Right lobe of liver (tissue), 6 donors: ENCODE measurements at regions not wholly inside any gene's neighbourhood (a gene's known extent, or its start where the extent isn't known, plus 50 kb on each side); places are given as distances from the start of the nearest gene placed in this dataset.

Experiments used
- ATAC-seq, 4 donors: fragments of 200-7000 bp; cut with Tn5 transposase; one replicate each; pipeline ENCODE4 v1.9.1; 2020; ENCODE audit warnings: mild to moderate bottlenecking in 4 of 4, moderate library complexity in 4 of 4
- DNase-seq, 3 donors: peaks; one replicate each; pipeline ENCODE4 v3.0.0-alpha.2; 2020
- H3K27ac ChIP-seq, 3 donors: fragments of 200-600 bp; one replicate each; pipeline ENCODE4 v1.8.0; 2022
- H3K27me3 ChIP-seq, 2 donors: fragments of 200-600 bp; one replicate each; pipeline ENCODE4 v1.8.0; 2022
- H3K36me3 ChIP-seq, 4 donors: fragments of 200-600 bp; sonication (generic) in 1 of 4; one replicate each; pipeline versions ENCODE4 v1.5.1 to v1.8.0; 2017 to 2022; ENCODE audit warnings: control low read depth in 1 of 4
- H3K4me1 ChIP-seq, 4 donors: fragments of 200-600 bp; sonication (generic) in 1 of 4; one replicate each; pipeline versions ENCODE4 v1.5.1 to v1.8.0; 2017 to 2022; ENCODE audit warnings: control low read depth in 1 of 4
- H3K4me3 ChIP-seq, 3 donors: fragments of 200-600 bp; one replicate each; pipeline ENCODE4 v1.8.0; 2022
- H3K9me3 ChIP-seq, 4 donors: fragments of 200-600 bp; sonication (generic) in 1 of 4; one replicate each; pipeline versions ENCODE4 v1.5.1 to v1.8.0; 2017 to 2022; ENCODE audit warnings: control low read depth in 1 of 4
- POLR2A ChIP-seq: fragments of 450-650 bp; IDR thresholded peaks from one replicate; pipeline ENCODE4 v1.6.1; 2017; ENCODE audit warnings: antibody characterized with exemption, mild to moderate bottlenecking
- WGBS: methylation state at CpG from one replicate; pipeline ENCODE4 v1.1.6; 2018; ENCODE audit warnings: low coverage, low lambda C conversion rate; ENCODE audit not compliant: insufficient coverage; ENCODE audit errors: missing lambda C conversion rate; 5-methylcytosine and 5-hydroxymethylcytosine counted together
- intact Hi-C, 2 donors: fragments of 100-400 bp; cut with DNase I; formaldehyde crosslinking; loops; one replicate each; pipeline versions ENCODE4 v1.11.2 to v1.14.1; 2022
- TF ChIP-seq, protein P1 (sequence below), 4 donors: fragments of 200-600 bp in 3 of 4; fragments of 450-650 bp in 1 of 4; IDR thresholded peaks; one replicate each; pipeline versions ENCODE4 v1.5.1 to v1.8.0; 2016 to 2022; ENCODE audit warnings: antibody characterized with exemption in 4 of 4, mild to moderate bottlenecking in 2 of 4
- donor health status: DM: no; HTN: yes; CAD: no.
- donor health status: DM: no; HTN: no; CAD: no.
- donor health status: DM: no; HTN: no; CAD: no.
- donor health status: DM: no; HTN: yes; CAD: no.
- donor health status: DM: no; HTN: yes; CAD: no.

DNA sequence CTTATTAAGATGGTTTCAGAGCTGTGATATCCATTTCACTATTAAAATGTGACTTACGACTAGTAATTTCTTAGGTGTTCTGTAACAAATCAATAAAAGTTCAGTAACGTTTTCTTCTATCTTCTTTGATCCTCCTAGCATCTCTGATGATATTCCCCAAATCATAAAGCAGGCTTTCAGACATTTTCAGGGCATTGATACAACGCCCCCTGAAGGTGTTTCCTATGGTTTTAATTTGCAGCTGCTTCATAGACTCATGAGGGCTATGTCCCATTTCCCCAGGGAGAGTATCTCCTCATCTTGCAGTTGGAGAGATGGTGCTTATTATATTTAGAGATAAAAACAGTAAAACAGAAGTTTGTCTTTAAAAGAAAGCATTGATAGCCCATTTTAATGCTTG lies 246.8 kb upstream of the CNTN3 start:
- WGBS, result 34% methylated on average over 3 of the region's 3 CpGs
- Histone ChIP-seq H3K36me3 (no peaks in the 10 kb centered on the region), H3K27ac (no peak overlapping the region), H3K9me3 (no peaks in the 10 kb centered on the region), H3K27me3 (no peaks in the 10 kb centered on the region), H3K4me3 (no peak overlapping the region), H3K4me1 (no peaks in the 10 kb centered on the region)
- no peak for ATAC-seq
- DNase-seq, result no peak
- intact Hi-C loops, result no loop called here
- TF ChIP-seq, protein P1, sequence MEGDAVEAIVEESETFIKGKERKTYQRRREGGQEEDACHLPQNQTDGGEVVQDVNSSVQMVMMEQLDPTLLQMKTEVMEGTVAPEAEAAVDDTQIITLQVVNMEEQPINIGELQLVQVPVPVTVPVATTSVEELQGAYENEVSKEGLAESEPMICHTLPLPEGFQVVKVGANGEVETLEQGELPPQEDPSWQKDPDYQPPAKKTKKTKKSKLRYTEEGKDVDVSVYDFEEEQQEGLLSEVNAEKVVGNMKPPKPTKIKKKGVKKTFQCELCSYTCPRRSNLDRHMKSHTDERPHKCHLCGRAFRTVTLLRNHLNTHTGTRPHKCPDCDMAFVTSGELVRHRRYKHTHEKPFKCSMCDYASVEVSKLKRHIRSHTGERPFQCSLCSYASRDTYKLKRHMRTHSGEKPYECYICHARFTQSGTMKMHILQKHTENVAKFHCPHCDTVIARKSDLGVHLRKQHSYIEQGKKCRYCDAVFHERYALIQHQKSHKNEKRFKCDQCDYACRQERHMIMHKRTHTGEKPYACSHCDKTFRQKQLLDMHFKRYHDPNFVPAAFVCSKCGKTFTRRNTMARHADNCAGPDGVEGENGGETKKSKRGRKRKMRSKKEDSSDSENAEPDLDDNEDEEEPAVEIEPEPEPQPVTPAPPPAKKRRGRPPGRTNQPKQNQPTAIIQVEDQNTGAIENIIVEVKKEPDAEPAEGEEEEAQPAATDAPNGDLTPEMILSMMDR (IDR thresholded peaks at IDR 0.05), result no peak
- TF ChIP-seq POLR2A, result no peak

DNA sequence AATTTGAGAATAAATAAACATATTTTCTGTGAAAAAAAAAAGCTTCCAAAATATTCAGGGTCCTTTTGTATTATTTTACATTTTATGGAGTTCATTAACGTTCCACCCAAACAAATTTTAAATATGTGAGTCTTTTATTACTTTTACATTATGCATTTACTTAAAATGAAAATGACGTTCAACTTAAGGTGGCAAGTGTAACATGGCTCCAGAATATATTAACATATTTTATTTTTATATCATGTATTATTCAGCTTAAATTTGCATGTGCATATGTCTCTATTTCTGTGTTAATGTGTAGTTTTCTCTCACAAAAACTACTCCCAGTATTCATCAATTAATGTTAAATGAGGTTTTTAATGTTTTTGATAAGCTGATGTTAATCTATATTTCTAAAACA lies 243.6 kb upstream of the CNTN3 start:
- no peak for ATAC-seq
- Histone ChIP-seq H3K27me3 (no peaks in the 10 kb centered on the region), H3K4me3 (no peak overlapping the region), H3K27ac (no peak overlapping the region), H3K36me3 (no peaks in the 10 kb centered on the region), H3K4me1 (no peaks in the 10 kb centered on the region), H3K9me3 (no peaks in the 10 kb centered on the region)
- DNase-seq, result no peak
- TF ChIP-seq, protein P1 (IDR thresholded peaks at IDR 0.05), result no peak
- TF ChIP-seq POLR2A, result no peak
- intact Hi-C loops, result no loop called here
- WGBS, result 41% methylated on average over 2 of the region's 2 CpGs

DNA sequence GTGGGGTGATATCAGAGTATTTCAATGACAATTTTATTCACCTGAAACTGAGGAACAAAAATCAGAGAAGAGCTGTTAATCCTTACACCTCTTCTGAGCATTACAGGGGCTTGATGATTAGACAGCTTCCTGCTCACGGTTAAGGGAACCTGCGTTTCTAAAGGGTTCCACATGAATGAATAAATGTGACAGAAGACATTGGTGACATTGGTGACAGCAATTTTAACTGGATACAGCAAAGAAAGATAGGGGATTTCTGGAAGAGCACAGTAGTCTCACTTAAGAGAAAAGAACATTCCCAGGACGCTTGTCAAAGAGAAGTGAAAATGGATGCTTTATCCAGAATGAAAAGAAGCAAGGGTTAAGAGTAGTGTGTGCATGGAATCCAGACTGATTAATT lies 235.9 kb upstream of the CNTN3 start:
- intact Hi-C loops, result no loop called here
- WGBS, result 55% methylated on average over 3 of the region's 3 CpGs
- no peaks in the 10 kb centered on the region for H3K9me3 ChIP-seq
- H3K27ac ChIP-seq, result no peak overlapping the region
- H3K4me1 ChIP-seq, result no peaks in the 10 kb centered on the region
- DNase-seq (no peak), ATAC-seq (no peak)
- TF ChIP-seq, protein P1 (IDR thresholded peaks at IDR 0.05), result no peak
- TF ChIP-seq POLR2A, result no peak
- H3K36me3 ChIP-seq, result no peaks in the 10 kb centered on the region
- no peaks in the 10 kb centered on the region for H3K27me3 ChIP-seq
- H3K4me3 ChIP-seq, result no peak overlapping the region

DNA sequence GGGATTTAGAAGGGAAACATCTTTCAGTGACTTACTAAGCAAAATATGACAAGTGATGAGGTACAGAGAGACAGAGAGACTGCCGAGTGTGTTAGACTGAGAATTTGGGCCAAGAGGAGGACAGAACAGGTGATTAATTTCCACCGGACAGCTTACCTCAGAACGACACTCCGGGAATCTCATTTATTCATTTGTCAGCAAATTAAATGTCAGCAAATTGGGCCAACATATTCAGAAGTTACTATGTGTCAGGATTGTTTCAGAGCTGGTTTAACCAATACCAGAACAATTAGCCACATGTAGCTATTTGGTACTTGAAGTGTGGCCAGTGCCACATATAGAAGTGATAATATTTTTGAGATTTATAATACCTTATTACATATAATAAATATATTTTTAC lies 232.6 kb upstream of the CNTN3 start:
- Histone ChIP-seq H3K9me3 (no peaks in the 10 kb centered on the region), H3K27ac (no peak overlapping the region), H3K27me3 (no peaks in the 10 kb centered on the region), H3K4me1 (no peaks in the 10 kb centered on the region), H3K36me3 (no peaks in the 10 kb centered on the region), H3K4me3 (no peak overlapping the region)
- no peak for DNase-seq
- intact Hi-C loops, result no loop called here
- no peak for ATAC-seq
- WGBS, result 57% methylated on average over 4 of the region's 4 CpGs
- TF ChIP-seq, protein P1 (IDR thresholded peaks at IDR 0.05), result no peak
- no peak for TF ChIP-seq POLR2A

DNA sequence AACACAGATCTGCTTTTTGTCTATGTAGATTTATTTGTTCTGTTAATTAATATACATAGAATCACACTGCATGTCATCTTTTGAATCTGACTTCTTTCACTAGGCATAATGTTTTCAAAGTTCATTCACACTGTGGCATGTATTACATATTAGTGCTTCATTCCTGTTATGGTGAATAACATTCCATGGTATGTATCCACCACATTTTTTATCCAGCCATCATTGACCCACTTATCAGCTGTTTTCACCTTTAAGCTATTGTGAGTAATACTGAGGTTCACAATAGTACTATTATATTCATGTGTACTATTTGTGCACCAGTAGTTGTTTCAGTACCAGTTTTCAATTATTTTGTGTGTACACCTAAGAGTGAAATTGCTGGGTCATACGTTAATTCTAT lies 230.6 kb upstream of the CNTN3 start:
- Histone ChIP-seq H3K4me1 (no peaks in the 10 kb centered on the region), H3K36me3 (no peaks in the 10 kb centered on the region), H3K27ac (no peak overlapping the region), H3K4me3 (no peak overlapping the region), H3K9me3 (no peaks in the 10 kb centered on the region), H3K27me3 (no peaks in the 10 kb centered on the region)
- TF ChIP-seq, protein P1 (IDR thresholded peaks at IDR 0.05), result no peak
- no peak for TF ChIP-seq POLR2A
- ATAC-seq, result no peak
- WGBS, result 38% methylated on average over 1 of the region's 1 CpG
- intact Hi-C loops, result no loop called here
- DNase-seq, result no peak
